ENCODE measurements at regions not wholly inside any gene's neighbourhood (a gene's known extent, or its start where the extent isn't known, plus 50 kb on each side); places are given as distances from the start of the nearest gene placed in this dataset.

DNA sequence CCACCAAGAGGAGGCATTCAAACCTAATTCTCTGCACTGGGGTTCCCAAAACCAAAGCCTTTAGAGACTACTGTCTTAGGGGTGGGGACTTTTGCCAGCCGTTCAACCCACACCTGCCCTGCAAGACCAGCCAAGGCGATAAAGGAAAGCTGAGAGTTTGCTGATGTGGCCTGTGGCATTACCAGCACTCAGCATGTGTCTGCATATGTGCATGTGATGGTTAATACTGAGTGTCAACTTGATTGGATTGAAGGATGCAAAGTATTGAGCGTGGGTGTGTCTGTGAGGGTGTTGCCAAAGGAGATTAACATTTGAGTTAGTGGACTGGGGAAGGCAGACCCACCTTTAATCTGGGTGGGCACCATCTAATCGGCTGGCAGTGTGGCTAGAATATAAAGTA is 474.2 kb downstream of the MED10 start:
- Histone ChIP-seq H3K27ac (ENCODE audit: low read length) (no peak overlapping the region), H3K9me3 (ENCODE audit: control insufficient read depth, low read depth, low read length) (no peaks in the 10 kb centered on the region), H3K4me3 (ENCODE audit: low read length) (no peak overlapping the region), H3K36me3 (ENCODE audit: control insufficient read depth, low read depth, low read length) (no peaks in the 10 kb centered on the region), H3K9ac (ENCODE audit: low read length) (no peak overlapping the region), H3K4me1 (ENCODE audit: control insufficient read depth, low read depth, low read length) (peaks cover 10% of the 10 kb centered on the region), H3K27me3 (ENCODE audit: control insufficient read depth, insufficient read depth, low read length) (no peaks in the 10 kb centered on the region)

DNA sequence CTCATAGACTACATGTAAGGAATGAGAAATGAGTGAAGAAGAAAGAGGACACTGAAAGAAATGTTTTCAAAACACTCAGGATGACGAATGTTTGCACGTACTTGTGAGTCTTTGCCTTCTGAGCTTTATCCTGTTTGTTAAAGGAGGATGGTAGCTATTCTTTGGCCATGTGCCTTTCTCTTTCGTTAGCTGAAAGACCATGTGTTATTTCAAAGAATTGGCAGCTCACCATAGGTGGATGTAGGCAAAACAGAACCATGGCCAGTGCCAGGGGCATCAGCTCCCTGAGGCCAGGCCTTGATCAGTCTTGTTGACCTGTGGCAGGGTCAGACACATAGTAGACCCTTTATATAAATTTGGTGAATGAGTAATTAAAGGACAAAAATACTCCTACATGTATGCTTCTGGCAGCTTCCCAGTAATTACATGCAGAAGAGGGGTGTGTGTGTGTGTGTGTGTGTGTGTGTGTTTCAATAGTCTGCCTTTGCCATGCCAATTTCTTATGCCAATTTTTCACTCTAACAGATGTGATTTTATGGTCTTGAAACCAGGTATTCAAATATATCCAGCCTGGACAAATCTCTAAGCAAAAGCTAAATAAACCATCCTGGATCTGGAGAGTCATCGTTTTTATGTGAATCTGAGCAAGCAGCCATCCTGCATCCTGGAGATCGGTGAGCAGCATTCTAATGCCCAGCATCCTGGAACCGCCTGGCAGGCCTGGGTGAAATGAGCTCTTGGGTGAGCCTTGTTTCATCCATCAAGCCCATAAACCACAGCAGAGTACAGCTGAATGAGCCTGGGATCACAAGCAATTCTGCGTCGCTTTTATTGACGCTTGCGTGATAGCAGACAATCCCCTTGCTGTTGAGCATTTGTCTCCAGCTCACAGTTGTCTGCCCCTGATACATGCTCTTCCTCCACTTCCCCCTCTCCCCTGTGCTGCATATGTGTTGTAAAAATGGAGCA is 475.4 kb downstream of the MED10 start:
- Histone ChIP-seq H3K27ac (ENCODE audit: low read length) (no peak overlapping the region), H3K4me3 (ENCODE audit: low read length) (no peak overlapping the region), H3K9me3 (ENCODE audit: control insufficient read depth, low read depth, low read length) (no peaks in the 10 kb centered on the region), H3K36me3 (ENCODE audit: control insufficient read depth, low read depth, low read length) (no peaks in the 10 kb centered on the region), H3K27me3 (ENCODE audit: control insufficient read depth, insufficient read depth, low read length) (no peaks in the 10 kb centered on the region), H3K4me1 (ENCODE audit: control insufficient read depth, low read depth, low read length) (peaks cover 10% of the 10 kb centered on the region), H3K9ac (ENCODE audit: low read length) (no peak overlapping the region)

DNA sequence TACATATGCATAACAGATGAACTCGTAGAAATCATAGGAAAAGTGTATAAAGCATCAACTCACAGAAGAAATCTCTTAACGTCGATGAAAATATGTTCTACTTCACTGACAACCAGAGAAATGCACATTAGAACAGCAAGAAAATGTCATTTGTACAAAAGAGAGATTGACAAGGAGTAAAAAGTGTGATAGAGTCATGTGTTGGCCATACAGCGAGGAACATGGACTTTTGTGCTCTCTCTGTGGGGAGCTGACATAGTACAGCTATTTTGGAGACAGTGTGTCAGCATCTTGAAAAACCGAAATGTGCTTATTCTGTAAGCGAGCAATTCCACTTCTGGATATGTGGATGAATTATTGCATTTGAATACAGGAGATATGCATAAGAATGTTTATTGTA is 477.9 kb downstream of the ICE1 start:
- Histone ChIP-seq H3K27me3 (ENCODE audit: control insufficient read depth, insufficient read depth, low read length) (no peaks in the 10 kb centered on the region), H3K4me3 (ENCODE audit: low read length) (no peak overlapping the region), H3K36me3 (ENCODE audit: control insufficient read depth, low read depth, low read length) (no peaks in the 10 kb centered on the region), H3K9ac (ENCODE audit: low read length) (no peak overlapping the region), H3K4me1 (ENCODE audit: control insufficient read depth, low read depth, low read length) (peaks cover 6% of the 10 kb centered on the region), H3K9me3 (ENCODE audit: control insufficient read depth, low read depth, low read length) (no peaks in the 10 kb centered on the region), H3K27ac (ENCODE audit: low read length) (no peak overlapping the region)

DNA sequence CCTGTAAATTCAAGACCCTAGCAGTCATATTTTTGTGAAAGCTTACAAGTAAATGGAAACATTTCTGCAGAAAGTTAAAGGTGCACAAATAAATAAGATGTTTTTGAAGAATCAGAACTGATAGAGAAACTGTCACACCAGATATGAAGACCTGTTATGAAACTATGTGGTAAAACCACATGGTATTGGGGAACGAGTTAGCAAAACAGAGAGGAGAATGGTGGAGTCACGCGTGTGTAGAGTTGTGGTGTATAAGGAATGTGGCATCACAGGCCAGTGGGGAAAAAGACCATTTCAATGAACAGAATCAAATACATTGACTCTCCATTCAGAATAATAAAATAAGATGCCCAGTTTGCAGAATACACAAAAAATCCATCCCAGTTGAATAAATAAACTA is 477.2 kb downstream of the ICE1 start:
- Histone ChIP-seq H3K27me3 (ENCODE audit: control insufficient read depth, insufficient read depth, low read length) (no peaks in the 10 kb centered on the region), H3K9ac (ENCODE audit: low read length) (no peak overlapping the region), H3K36me3 (ENCODE audit: control insufficient read depth, low read depth, low read length) (no peaks in the 10 kb centered on the region)

DNA sequence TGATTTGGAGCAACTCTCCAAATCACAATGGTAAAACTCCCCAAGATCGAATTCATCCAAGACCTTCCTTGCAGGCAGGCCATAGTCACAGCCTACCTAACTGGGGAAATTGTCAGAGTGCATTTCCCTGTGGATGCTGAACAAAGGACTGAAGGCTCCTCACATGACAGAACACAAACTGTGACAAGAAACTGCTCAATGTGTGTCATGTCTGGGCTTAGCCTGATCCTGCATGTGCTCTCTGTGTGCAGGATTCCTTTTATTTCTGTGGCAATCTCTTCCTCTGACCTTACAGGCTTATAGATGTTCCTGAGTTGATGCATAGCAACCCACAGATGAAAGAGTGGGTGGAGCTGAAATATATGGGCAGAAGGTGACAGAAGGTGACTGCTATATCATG is 465.8 kb downstream of the ICE1 start:
- Histone ChIP-seq H3K9ac (ENCODE audit: low read length) (no peak overlapping the region), H3K4me1 (ENCODE audit: control insufficient read depth, low read depth, low read length) (no peaks in the 10 kb centered on the region), H3K27ac (ENCODE audit: low read length) (no peak overlapping the region), H3K27me3 (ENCODE audit: control insufficient read depth, insufficient read depth, low read length) (peaks cover 6% of the 10 kb centered on the region), H3K36me3 (ENCODE audit: control insufficient read depth, low read depth, low read length) (no peaks in the 10 kb centered on the region), H3K4me3 (ENCODE audit: low read length) (no peak overlapping the region), H3K9me3 (ENCODE audit: control insufficient read depth, low read depth, low read length) (no peaks in the 10 kb centered on the region)

More for the DNA sequence above, 477.2 kb downstream of the ICE1 start:
- no peaks in the 10 kb centered on the region for H3K4me1 ChIP-seq (ENCODE audit: control insufficient read depth, low read depth, low read length)
- no peaks in the 10 kb centered on the region for H3K9me3 ChIP-seq (ENCODE audit: control insufficient read depth, low read depth, low read length)
- H3K4me3 ChIP-seq (ENCODE audit: low read length): no peak overlapping the region
- no peak overlapping the region for H3K27ac ChIP-seq (ENCODE audit: low read length)

DNA sequence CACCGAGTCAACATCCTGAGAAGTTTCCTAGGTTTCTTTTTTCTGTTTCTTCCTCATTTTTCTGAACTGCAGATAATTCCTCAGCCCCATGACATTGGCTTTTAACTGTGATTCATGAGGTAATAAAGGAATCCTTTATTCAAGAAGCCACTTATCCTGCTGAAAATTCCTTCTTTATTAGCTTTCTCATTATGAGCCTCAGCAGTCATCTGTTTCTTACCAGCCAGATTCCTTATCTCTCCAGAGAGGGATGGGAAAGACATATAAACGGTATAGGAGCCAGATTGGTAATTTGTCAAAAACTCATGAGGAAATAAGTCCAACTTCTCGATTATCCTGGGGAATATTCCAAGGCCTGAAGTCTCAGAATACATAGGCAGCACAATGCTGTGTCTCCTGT is 465.4 kb downstream of the ICE1 start:
- Histone ChIP-seq H3K27me3 (ENCODE audit: control insufficient read depth, insufficient read depth, low read length) (peaks cover 6% of the 10 kb centered on the region), H3K9me3 (ENCODE audit: control insufficient read depth, low read depth, low read length) (no peaks in the 10 kb centered on the region), H3K9ac (ENCODE audit: low read length) (no peak overlapping the region), H3K36me3 (ENCODE audit: control insufficient read depth, low read depth, low read length) (no peaks in the 10 kb centered on the region), H3K4me3 (ENCODE audit: low read length) (no peak overlapping the region), H3K4me1 (ENCODE audit: control insufficient read depth, low read depth, low read length) (no peaks in the 10 kb centered on the region), H3K27ac (ENCODE audit: low read length) (no peak overlapping the region)

DNA sequence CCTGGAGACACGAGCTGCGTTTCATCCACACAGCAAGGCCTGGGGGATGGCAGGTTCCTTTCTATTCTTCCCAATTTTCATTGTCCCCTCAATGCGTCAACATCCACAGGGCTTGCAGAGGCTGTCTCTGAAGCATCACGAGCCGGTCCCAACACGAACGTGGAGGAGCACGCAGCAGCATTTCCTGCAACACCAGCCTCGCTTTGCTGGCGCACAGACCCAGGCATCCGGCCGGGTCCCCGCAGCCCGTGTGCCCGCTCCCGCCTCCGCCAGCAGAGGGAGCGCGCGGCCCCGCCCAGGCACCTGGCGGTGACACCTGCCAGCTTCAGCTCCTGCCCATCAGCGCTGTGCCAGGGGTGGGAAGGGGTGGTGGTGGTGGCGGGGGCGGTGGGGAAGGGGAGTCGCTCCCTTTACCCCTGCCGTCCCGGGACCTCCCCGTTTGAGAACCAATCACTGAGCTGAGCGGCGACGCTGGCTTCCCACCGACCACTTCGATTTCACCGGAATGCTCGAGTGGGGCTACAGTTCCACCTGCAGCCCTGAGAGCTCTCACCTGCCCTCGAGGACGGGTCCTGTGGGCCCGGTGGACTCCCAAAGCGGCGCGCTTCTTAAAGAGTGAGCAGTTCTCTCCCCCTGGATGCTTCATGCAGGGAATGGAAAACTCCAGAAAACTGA is 464.5 kb downstream of the ICE1 start:
- Histone ChIP-seq H3K9ac (ENCODE audit: low read length) (no peak overlapping the region), H3K27ac (ENCODE audit: low read length) (no peak overlapping the region), H3K4me3 (ENCODE audit: low read length) (no peak overlapping the region), H3K9me3 (ENCODE audit: control insufficient read depth, low read depth, low read length) (no peaks in the 10 kb centered on the region), H3K36me3 (ENCODE audit: control insufficient read depth, low read depth, low read length) (no peaks in the 10 kb centered on the region), H3K27me3 (ENCODE audit: control insufficient read depth, insufficient read depth, low read length) (peaks cover 6% of the 10 kb centered on the region), H3K4me1 (ENCODE audit: control insufficient read depth, low read depth, low read length) (no peaks in the 10 kb centered on the region)

DNA sequence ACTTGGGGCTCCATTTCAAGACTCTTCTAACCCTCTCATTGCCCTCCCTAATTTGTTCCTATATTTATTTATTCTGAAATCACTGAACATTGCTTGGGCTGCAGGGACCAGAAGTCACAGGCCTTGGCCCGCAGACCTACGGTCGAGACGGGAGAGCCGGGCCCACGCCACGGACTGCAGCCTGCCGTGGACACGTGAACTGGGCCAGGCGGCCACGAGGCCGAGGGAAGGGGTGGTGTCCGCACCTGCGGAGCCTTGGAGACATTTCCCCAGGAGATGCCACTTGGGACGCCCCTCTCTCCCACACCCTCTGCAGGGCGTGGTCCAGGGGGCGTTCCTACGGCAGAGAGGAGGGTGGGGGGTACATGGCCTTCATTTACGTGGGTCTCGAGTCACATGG is 463.9 kb downstream of the ICE1 start:
- peaks cover 6% of the 10 kb centered on the region for H3K27me3 ChIP-seq (ENCODE audit: control insufficient read depth, insufficient read depth, low read length)
- H3K9ac ChIP-seq (ENCODE audit: low read length): no peak overlapping the region
- no peaks in the 10 kb centered on the region for H3K36me3 ChIP-seq (ENCODE audit: control insufficient read depth, low read depth, low read length)
- no peaks in the 10 kb centered on the region for H3K4me1 ChIP-seq (ENCODE audit: control insufficient read depth, low read depth, low read length)
- H3K27ac ChIP-seq (ENCODE audit: low read length): no peak overlapping the region
- H3K4me3 ChIP-seq (ENCODE audit: low read length): no peak overlapping the region
- no peaks in the 10 kb centered on the region for H3K9me3 ChIP-seq (ENCODE audit: control insufficient read depth, low read depth, low read length)

DNA sequence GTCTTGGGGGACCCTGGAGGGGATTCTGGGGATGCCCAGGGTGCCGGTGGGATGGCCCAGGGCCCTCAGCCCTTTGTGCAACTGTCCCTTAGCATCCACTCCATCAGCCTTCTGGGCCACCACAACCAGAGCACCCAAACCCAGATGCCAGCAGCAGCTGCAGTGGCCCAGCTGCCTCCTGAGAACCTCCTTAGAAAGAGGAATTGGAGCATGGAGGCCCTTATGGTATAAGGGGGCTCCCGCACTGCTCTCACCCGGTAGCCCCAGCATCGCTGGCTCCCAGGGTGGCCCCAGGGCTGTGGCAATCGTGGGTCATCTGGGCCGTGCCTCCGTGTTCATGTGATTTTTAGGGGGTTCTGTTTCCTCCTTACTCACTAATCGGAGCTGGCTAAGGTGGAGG is 463.3 kb downstream of the ICE1 start:
- Histone ChIP-seq H3K4me1 (ENCODE audit: control insufficient read depth, low read depth, low read length) (no peaks in the 10 kb centered on the region), H3K27ac (ENCODE audit: low read length) (no peak overlapping the region), H3K36me3 (ENCODE audit: control insufficient read depth, low read depth, low read length) (no peaks in the 10 kb centered on the region), H3K27me3 (ENCODE audit: control insufficient read depth, insufficient read depth, low read length) (peaks cover 6% of the 10 kb centered on the region), H3K4me3 (ENCODE audit: low read length) (no peak overlapping the region), H3K9me3 (ENCODE audit: control insufficient read depth, low read depth, low read length) (no peaks in the 10 kb centered on the region), H3K9ac (ENCODE audit: low read length) (no peak overlapping the region)

DNA sequence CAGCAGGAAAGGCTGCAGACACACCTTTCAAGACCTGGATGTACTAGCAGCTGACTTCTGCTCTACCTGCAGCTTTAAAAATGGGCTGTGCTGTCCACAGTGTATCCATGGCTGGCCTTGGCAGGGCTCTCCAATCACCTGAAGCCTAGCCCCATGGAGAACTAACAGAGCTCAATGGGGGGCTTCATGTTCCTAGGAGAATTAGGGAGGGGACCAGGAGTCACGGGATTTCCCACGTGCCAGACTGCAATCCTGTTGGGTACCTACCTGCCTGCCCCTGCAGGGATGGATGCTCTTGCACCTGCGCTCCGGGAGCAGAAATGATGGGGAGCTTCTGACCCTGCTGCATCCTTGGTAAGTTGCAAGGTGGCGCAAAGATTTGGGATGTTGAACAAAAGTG is 462.1 kb downstream of the ICE1 start:
- Histone ChIP-seq H3K4me1 (ENCODE audit: control insufficient read depth, low read depth, low read length) (no peaks in the 10 kb centered on the region), H3K27ac (ENCODE audit: low read length) (no peak overlapping the region), H3K4me3 (ENCODE audit: low read length) (no peak overlapping the region), H3K36me3 (ENCODE audit: control insufficient read depth, low read depth, low read length) (no peaks in the 10 kb centered on the region), H3K9me3 (ENCODE audit: control insufficient read depth, low read depth, low read length) (no peaks in the 10 kb centered on the region), H3K9ac (ENCODE audit: low read length) (no peak overlapping the region), H3K27me3 (ENCODE audit: control insufficient read depth, insufficient read depth, low read length) (peaks cover 6% of the 10 kb centered on the region)

DNA sequence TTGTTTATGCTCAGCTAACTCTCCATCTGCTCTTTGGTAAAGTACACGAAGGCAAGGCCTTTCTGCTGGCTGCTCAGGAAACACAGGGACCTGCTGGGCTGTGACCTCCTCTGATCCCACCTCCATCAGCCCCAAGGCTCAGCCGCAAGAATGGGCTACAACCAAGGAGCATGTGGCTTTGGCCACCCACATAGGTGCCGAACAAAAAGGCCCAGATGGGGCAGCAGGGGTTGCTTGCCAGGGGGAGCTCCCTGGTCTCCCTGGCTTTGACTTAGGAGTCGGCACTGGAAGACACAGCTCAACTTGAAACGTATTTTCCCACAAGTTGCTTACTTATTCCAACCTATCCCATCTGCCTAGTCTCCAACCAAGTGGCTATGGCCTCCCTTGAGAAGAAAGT is 461.1 kb downstream of the ICE1 start:
- no peak overlapping the region for H3K4me3 ChIP-seq (ENCODE audit: low read length)
- H3K4me1 ChIP-seq (ENCODE audit: control insufficient read depth, low read depth, low read length): no peaks in the 10 kb centered on the region
- no peak overlapping the region for H3K27ac ChIP-seq (ENCODE audit: low read length)
- peaks cover 6% of the 10 kb centered on the region for H3K27me3 ChIP-seq (ENCODE audit: control insufficient read depth, insufficient read depth, low read length)
- no peaks in the 10 kb centered on the region for H3K9me3 ChIP-seq (ENCODE audit: control insufficient read depth, low read depth, low read length)
- no peaks in the 10 kb centered on the region for H3K36me3 ChIP-seq (ENCODE audit: control insufficient read depth, low read depth, low read length)
- H3K9ac ChIP-seq (ENCODE audit: low read length): no peak overlapping the region

DNA sequence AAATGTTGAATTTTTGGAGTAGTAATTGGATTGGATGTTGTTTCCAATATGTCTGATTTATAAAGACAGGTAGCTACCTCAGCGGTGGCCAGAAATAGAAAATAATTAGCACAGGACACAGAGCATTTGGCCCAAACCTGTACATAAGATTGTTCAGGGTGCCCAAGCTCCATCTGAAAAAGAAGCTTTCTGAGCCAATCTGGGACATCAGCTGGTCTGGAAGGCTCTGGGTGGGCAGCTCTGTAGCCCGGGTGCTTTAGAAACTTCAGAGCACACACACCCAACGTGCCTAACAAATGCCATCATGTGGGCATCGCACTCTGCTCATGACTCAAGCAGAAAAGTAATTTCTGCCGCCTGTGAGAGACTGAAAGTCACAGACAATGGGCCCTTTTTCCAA is 460.7 kb downstream of the ICE1 start:
- Histone ChIP-seq H3K4me3 (ENCODE audit: low read length) (no peak overlapping the region), H3K27ac (ENCODE audit: low read length) (no peak overlapping the region), H3K9me3 (ENCODE audit: control insufficient read depth, low read depth, low read length) (no peaks in the 10 kb centered on the region), H3K36me3 (ENCODE audit: control insufficient read depth, low read depth, low read length) (no peaks in the 10 kb centered on the region), H3K9ac (ENCODE audit: low read length) (no peak overlapping the region), H3K4me1 (ENCODE audit: control insufficient read depth, low read depth, low read length) (no peaks in the 10 kb centered on the region), H3K27me3 (ENCODE audit: control insufficient read depth, insufficient read depth, low read length) (peaks cover 6% of the 10 kb centered on the region)
